ENCODE measurements at regions not wholly inside any gene's neighbourhood (a gene's known extent, or its start where the extent isn't known, plus 50 kb on each side); places are given as distances from the start of the nearest gene placed in this dataset.

DNA sequence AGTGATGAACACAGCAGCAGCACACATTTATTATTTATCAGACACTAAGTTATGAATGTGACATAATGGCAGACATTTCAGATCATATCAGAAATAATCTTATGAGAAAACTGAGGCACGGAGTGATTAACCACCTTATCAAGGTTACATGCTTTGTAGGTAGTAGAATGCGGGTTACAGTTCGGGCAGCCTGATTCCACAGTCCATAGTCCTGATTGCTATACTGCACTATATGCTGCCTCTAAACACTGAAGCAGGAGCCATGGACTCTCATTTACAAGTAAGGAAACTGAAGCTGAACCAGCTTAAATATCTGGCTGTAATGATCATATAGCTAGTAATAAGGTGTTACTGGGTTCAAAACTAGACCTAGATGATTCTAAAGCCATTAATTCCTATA, 291.3 kb upstream of the ADAMTSL1 start (continued):
- TF ChIP-seq, protein P1, sequence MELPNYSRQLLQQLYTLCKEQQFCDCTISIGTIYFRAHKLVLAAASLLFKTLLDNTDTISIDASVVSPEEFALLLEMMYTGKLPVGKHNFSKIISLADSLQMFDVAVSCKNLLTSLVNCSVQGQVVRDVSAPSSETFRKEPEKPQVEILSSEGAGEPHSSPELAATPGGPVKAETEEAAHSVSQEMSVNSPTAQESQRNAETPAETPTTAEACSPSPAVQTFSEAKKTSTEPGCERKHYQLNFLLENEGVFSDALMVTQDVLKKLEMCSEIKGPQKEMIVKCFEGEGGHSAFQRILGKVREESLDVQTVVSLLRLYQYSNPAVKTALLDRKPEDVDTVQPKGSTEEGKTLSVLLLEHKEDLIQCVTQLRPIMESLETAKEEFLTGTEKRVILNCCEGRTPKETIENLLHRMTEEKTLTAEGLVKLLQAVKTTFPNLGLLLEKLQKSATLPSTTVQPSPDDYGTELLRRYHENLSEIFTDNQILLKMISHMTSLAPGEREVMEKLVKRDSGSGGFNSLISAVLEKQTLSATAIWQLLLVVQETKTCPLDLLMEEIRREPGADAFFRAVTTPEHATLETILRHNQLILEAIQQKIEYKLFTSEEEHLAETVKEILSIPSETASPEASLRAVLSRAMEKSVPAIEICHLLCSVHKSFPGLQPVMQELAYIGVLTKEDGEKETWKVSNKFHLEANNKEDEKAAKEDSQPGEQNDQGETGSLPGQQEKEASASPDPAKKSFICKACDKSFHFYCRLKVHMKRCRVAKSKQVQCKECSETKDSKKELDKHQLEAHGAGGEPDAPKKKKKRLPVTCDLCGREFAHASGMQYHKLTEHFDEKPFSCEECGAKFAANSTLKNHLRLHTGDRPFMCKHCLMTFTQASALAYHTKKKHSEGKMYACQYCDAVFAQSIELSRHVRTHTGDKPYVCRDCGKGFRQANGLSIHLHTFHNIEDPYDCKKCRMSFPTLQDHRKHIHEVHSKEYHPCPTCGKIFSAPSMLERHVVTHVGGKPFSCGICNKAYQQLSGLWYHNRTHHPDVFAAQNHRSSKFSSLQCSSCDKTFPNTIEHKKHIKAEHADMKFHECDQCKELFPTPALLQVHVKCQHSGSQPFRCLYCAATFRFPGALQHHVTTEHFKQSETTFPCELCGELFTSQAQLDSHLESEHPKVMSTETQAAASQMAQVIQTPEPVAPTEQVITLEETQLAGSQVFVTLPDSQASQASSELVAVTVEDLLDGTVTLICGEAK (IDR thresholded peaks at IDR 0.05): no peak
- TF ChIP-seq, protein P1 (CRISPR knock-in tag; IDR thresholded peaks at IDR 0.05): no peak
- no peak for TF ChIP-seq ZNF430 (CRISPR knock-in tag; IDR thresholded peaks at IDR 0.05)
- TF ChIP-seq HOXD1 (CRISPR knock-in tag; IDR thresholded peaks at IDR 0.05): no peak
- no peak for TF ChIP-seq NFE2 (CRISPR knock-in tag; IDR thresholded peaks at IDR 0.05)
- no peak for TF ChIP-seq TMF1 (CRISPR knock-in tag; IDR thresholded peaks at IDR 0.05; ENCODE audit: low read depth)
- no peak for TF ChIP-seq HOXA5 (CRISPR knock-in tag; IDR thresholded peaks at IDR 0.05)

All from HepG2 (cell line).